ENCODE measurements at regions not wholly inside any gene's neighbourhood (a gene's known extent, or its start where the extent isn't known, plus 50 kb on each side); places are given as distances from the start of the nearest gene placed in this dataset.

- H3K9me3 Mint-ChIP-seq, result no peaks in the 10 kb centered on the region
- Histone ChIP-seq H2AFZ (replicated peaks) (no peak overlapping the region), H3K4me2 (no peak overlapping the region)
These were observed 1516.4 kb downstream of the AACS start for GRCh38 chr12:126581655-126582054.

GRCh38 chr12:126582231-126582630 is 1517.0 kb downstream of the AACS start:
- no peak overlapping the region for H3K4me3 ChIP-seq
- no peak overlapping the region for H3K27ac Mint-ChIP-seq
- H3K9me3 ChIP-seq (ENCODE audit: low read depth), result no peaks in the 10 kb centered on the region
- no peaks in the 10 kb centered on the region for H4K20me1 ChIP-seq (ENCODE audit: low read depth)
- no peak for DNase-seq (ENCODE audit: low spot score)
- peaks cover 2% of the 10 kb centered on the region for H3K4me1 Mint-ChIP-seq
- no peaks in the 10 kb centered on the region for H3K9me3 Mint-ChIP-seq
- peaks cover 6% of the 10 kb centered on the region for H3K4me1 ChIP-seq
- no peaks in the 10 kb centered on the region for H3K27me3 ChIP-seq
- H3K4me2 ChIP-seq, result no peak overlapping the region
- no peak overlapping the region for H3K27ac ChIP-seq
- no peaks in the 10 kb centered on the region for H3K36me3 Mint-ChIP-seq
- no peak overlapping the region for H2AFZ ChIP-seq (replicated peaks)
- no peak for TF ChIP-seq EZH2phosphoT487 (IDR thresholded peaks at IDR 0.05)
- TF ChIP-seq CTCF (IDR thresholded peaks at IDR 0.05), result no peak
- TF ChIP-seq EZH2 (IDR thresholded peaks at IDR 0.05), result no peak
- H3F3A ChIP-seq (ENCODE audit: low read depth), result no peaks in the 10 kb centered on the region
- no peaks in the 10 kb centered on the region for H3K36me3 ChIP-seq
- no peaks in the 10 kb centered on the region for H3K79me2 ChIP-seq (ENCODE audit: low read depth)
- H3K27me3 Mint-ChIP-seq (ENCODE audit: insufficient read depth, low read depth), result no peaks in the 10 kb centered on the region
- H3K4me3 Mint-ChIP-seq, result no peak overlapping the region
- H3K9ac ChIP-seq, result no peak overlapping the region

More at GRCh38 chr12:126581655-126582054, 1516.4 kb downstream of the AACS start:
- DNase-seq (ENCODE audit: low spot score), result no peak
- Mint-ChIP-seq H3K4me3 (no peak overlapping the region), H3K4me1 (peaks cover 2% of the 10 kb centered on the region), H3K27me3 (ENCODE audit: insufficient read depth, low read depth) (no peaks in the 10 kb centered on the region), H3K36me3 (no peaks in the 10 kb centered on the region), H3K27ac (no peak overlapping the region)
- Histone ChIP-seq H3K4me3 (no peak overlapping the region), H3K9me3 (ENCODE audit: low read depth) (no peaks in the 10 kb centered on the region), H3K79me2 (ENCODE audit: low read depth) (no peaks in the 10 kb centered on the region), H3K36me3 (no peaks in the 10 kb centered on the region), H3K27ac (no peak overlapping the region), H3K4me1 (peaks cover 6% of the 10 kb centered on the region), H3K9ac (no peak overlapping the region), H3F3A (ENCODE audit: low read depth) (no peaks in the 10 kb centered on the region), H3K27me3 (no peaks in the 10 kb centered on the region), H4K20me1 (ENCODE audit: low read depth) (no peaks in the 10 kb centered on the region)
- TF ChIP-seq CTCF (IDR thresholded peaks at IDR 0.05) (no peak), EZH2 (IDR thresholded peaks at IDR 0.05) (no peak), EZH2phosphoT487 (IDR thresholded peaks at IDR 0.05) (no peak)

GRCh38 chr12:126588586-126589249 is 1523.5 kb downstream of the AACS start:
- no peaks in the 10 kb centered on the region for H3K9me3 ChIP-seq (ENCODE audit: low read depth)
- Mint-ChIP-seq H3K27ac (no peak overlapping the region), H3K9me3 (no peaks in the 10 kb centered on the region), H3K36me3 (no peaks in the 10 kb centered on the region), H3K4me1 (no peaks in the 10 kb centered on the region), H3K4me3 (no peak overlapping the region), H3K27me3 (ENCODE audit: insufficient read depth, low read depth) (no peaks in the 10 kb centered on the region)
- no peak overlapping the region for H2AFZ ChIP-seq (replicated peaks)
- no peak overlapping the region for H3K4me3 ChIP-seq
- TF ChIP-seq EZH2 (IDR thresholded peaks at IDR 0.05) (no peak), EZH2phosphoT487 (IDR thresholded peaks at IDR 0.05) (no peak), CTCF (IDR thresholded peaks at IDR 0.05) (no peak)
- H3K36me3 ChIP-seq, result no peaks in the 10 kb centered on the region
- H3K27ac ChIP-seq, result no peak overlapping the region
- no peak overlapping the region for H3K9ac ChIP-seq
- no peak overlapping the region for H3K4me2 ChIP-seq
- H3K4me1 ChIP-seq, result no peaks in the 10 kb centered on the region
- H3K27me3 ChIP-seq, result no peaks in the 10 kb centered on the region
- H4K20me1 ChIP-seq (ENCODE audit: low read depth), result no peaks in the 10 kb centered on the region
- no peaks in the 10 kb centered on the region for H3F3A ChIP-seq (ENCODE audit: low read depth)
- DNase-seq (ENCODE audit: low spot score), result no peak
- H3K79me2 ChIP-seq (ENCODE audit: low read depth), result no peaks in the 10 kb centered on the region
